ENCODE measurements at regions not wholly inside any gene's neighbourhood (a gene's known extent, or its start where the extent isn't known, plus 50 kb on each side); places are given as distances from the start of the nearest gene placed in this dataset.

- DNase-seq, result no peak
- TF ChIP-seq CTCF (IDR thresholded peaks at IDR 0.05), result no peak
- H3K27me3 ChIP-seq (ENCODE audit: insufficient read depth in 3 of 3, low read length in 2 of 3), result no peaks in the 10 kb centered on the region
- H3K4me3 ChIP-seq, result no peak overlapping the region
- no peak overlapping the region for H3K27ac ChIP-seq
- no peak for ATAC-seq
- no peaks in the 10 kb centered on the region for H3K36me3 ChIP-seq (ENCODE audit: insufficient read depth in 1 of 2, low read depth in 1 of 2)
- H3K4me1 ChIP-seq, result no peaks in the 10 kb centered on the region
- intact Hi-C loops (cut with DNase I), result no loop called here
- no peaks in the 10 kb centered on the region for H3K9me3 ChIP-seq
- 38 to 48% (median 47%) methylated on average over 2 of the region's 2 CpGs for WGBS, 3 donors
These were observed 914.5 kb downstream of the METTL15 start for GRCh38 chr11:29022676-29023075.

GRCh38 chr11:29019960-29020683, 911.9 kb downstream of the METTL15 start:
- intact Hi-C loops (cut with DNase I), result no loop called here
- H3K36me3 ChIP-seq (ENCODE audit: insufficient read depth in 1 of 2, low read depth in 1 of 2), result no peaks in the 10 kb centered on the region
- TF ChIP-seq CTCF (IDR thresholded peaks at IDR 0.05), result no peak
- no peaks in the 10 kb centered on the region for H3K4me1 ChIP-seq
- 65 to 77% (median 72%) methylated on average over 3 of the region's 3 CpGs for WGBS, 3 donors
- H3K27ac ChIP-seq, result no peak overlapping the region
- ATAC-seq (no peak), DNase-seq (no peak)
- no peaks in the 10 kb centered on the region for H3K9me3 ChIP-seq
- H3K4me3 ChIP-seq, result no peak overlapping the region
- no peaks in the 10 kb centered on the region for H3K27me3 ChIP-seq (ENCODE audit: insufficient read depth in 3 of 3, low read length in 2 of 3)

- intact Hi-C loops (cut with DNase I), result no loop called here
- ATAC-seq, result no peak
- H3K4me3 ChIP-seq, result no peak overlapping the region
These were observed 910.4 kb downstream of the METTL15 start for GRCh38 chr11:29018631-29019030.

GRCh38 chr11:29017941-29018340, 909.8 kb downstream of the METTL15 start:
- Histone ChIP-seq H3K9me3 (no peaks in the 10 kb centered on the region), H3K4me3 (no peak overlapping the region), H3K27me3 (ENCODE audit: insufficient read depth in 3 of 3, low read length in 2 of 3) (no peaks in the 10 kb centered on the region), H3K27ac (no peak overlapping the region), H3K4me1 (no peaks in the 10 kb centered on the region), H3K36me3 (ENCODE audit: insufficient read depth in 1 of 2, low read depth in 1 of 2) (no peaks in the 10 kb centered on the region)
- DNase-seq, result no peak
- WGBS, 3 donors, result 75 to 81% (median 75%) methylated on average over 2 of the region's 2 CpGs
- intact Hi-C loops (cut with DNase I), result no loop called here
- no peak for TF ChIP-seq CTCF (IDR thresholded peaks at IDR 0.05)
- ATAC-seq, result no peak

More at GRCh38 chr11:29018631-29019030, 910.4 kb downstream of the METTL15 start:
- no peaks in the 10 kb centered on the region for H3K4me1 ChIP-seq
- H3K27me3 ChIP-seq (ENCODE audit: insufficient read depth in 3 of 3, low read length in 2 of 3), result no peaks in the 10 kb centered on the region
- TF ChIP-seq CTCF (IDR thresholded peaks at IDR 0.05), result no peak
- WGBS, 3 donors, result 18 to 38% (median 26%) methylated on average over 2 of the region's 2 CpGs
- H3K27ac ChIP-seq, result no peak overlapping the region
- no peaks in the 10 kb centered on the region for H3K9me3 ChIP-seq
- DNase-seq, result no peak
- H3K36me3 ChIP-seq (ENCODE audit: insufficient read depth in 1 of 2, low read depth in 1 of 2), result no peaks in the 10 kb centered on the region

- WGBS, 3 donors, result 14 to 17% (median 17%) methylated on average over 2 of the region's 2 CpGs
- intact Hi-C loops (cut with DNase I), result no loop called here
- TF ChIP-seq CTCF (IDR thresholded peaks at IDR 0.05), result no peak
These were observed 904.3 kb downstream of the METTL15 start for GRCh38 chr11:29012507-29012906.

More at GRCh38 chr11:29012507-29012906, 904.3 kb downstream of the METTL15 start:
- no peak for ATAC-seq
- no peaks in the 10 kb centered on the region for H3K9me3 ChIP-seq
- no peak for DNase-seq
- no peak overlapping the region for H3K27ac ChIP-seq
- H3K4me3 ChIP-seq, result no peak overlapping the region
- H3K4me1 ChIP-seq, result no peaks in the 10 kb centered on the region
- H3K27me3 ChIP-seq (ENCODE audit: insufficient read depth in 3 of 3, low read length in 2 of 3), result no peaks in the 10 kb centered on the region
- no peaks in the 10 kb centered on the region for H3K36me3 ChIP-seq (ENCODE audit: insufficient read depth in 1 of 2, low read depth in 1 of 2)

Measured in psoas muscle (tissue), 7 donors.